ENCODE measurements at regions not wholly inside any gene's neighbourhood (a gene's known extent, or its start where the extent isn't known, plus 50 kb on each side); places are given as distances from the start of the nearest gene placed in this dataset.
"Not testable (repeated sequence)": the region's sequence is repeated elsewhere in the genome, so short reads cannot be mapped to it uniquely, and the experiment has no call there.

GRCh38 chr5:107058803-107059202 is 611.9 kb downstream of the EFNA5 start:
- no peak for DNase-seq

- DNase-seq, result no peak
Observed at GRCh38 chr5:107058235-107058634, 612.5 kb downstream of the EFNA5 start.

- DNase-seq, result no peak
Observed at GRCh38 chr5:107056278-107056677, 614.5 kb downstream of the EFNA5 start.

- no peak for DNase-seq
Observed at GRCh38 chr5:107047048-107047447, 623.7 kb downstream of the EFNA5 start.

- no peak for DNase-seq
Observed at GRCh38 chr5:107043665-107044064, 627.1 kb downstream of the EFNA5 start.

GRCh38 chr5:107040907-107041306 is 629.8 kb downstream of the EFNA5 start:
- no peak for DNase-seq

GRCh38 chr5:107032629-107033028 is 638.1 kb downstream of the EFNA5 start:
- DNase-seq, result no peak

- DNase-seq, result no peak
Observed at GRCh38 chr5:107028938-107029337, 641.8 kb downstream of the EFNA5 start.

GRCh38 chr5:107025712-107026497 is 644.8 kb downstream of the EFNA5 start:
- no peak for DNase-seq

- DNase-seq, result no peak
Observed at GRCh38 chr5:107023732-107024131, 647.0 kb downstream of the EFNA5 start.

GRCh38 chr5:107021575-107021974 is 649.2 kb downstream of the EFNA5 start:
- no peak for DNase-seq

GRCh38 chr5:107020626-107021025 is 650.1 kb downstream of the EFNA5 start:
- no peak for DNase-seq

GRCh38 chr5:107017616-107018015 is 653.1 kb downstream of the EFNA5 start:
- DNase-seq, result no peak

- no peak for DNase-seq
Observed at GRCh38 chr5:107012371-107012770, 658.4 kb downstream of the EFNA5 start.

GRCh38 chr5:107011605-107012004 is 659.1 kb downstream of the EFNA5 start:
- DNase-seq, result no peak

GRCh38 chr5:107010060-107010459 is 660.7 kb downstream of the EFNA5 start:
- DNase-seq, result no peak

GRCh38 chr5:107005653-107006052 is 665.1 kb downstream of the EFNA5 start:
- no peak for DNase-seq

- no peak for DNase-seq
Observed at GRCh38 chr5:107005161-107005560, 665.6 kb downstream of the EFNA5 start.

- no peak for DNase-seq
Observed at GRCh38 chr5:107002115-107002514, 668.6 kb downstream of the EFNA5 start.

GRCh38 chr5:106999506-106999905 is 671.2 kb downstream of the EFNA5 start:
- not testable (repeated sequence) for DNase-seq

- DNase-seq, result no peak
Observed at GRCh38 chr5:106986006-106986405, 684.7 kb downstream of the EFNA5 start.

GRCh38 chr5:106985174-106985573 is 685.6 kb downstream of the EFNA5 start:
- no peak for DNase-seq

GRCh38 chr5:106979178-106979577 is 691.6 kb downstream of the EFNA5 start:
- not testable (repeated sequence) for DNase-seq

- DNase-seq, result not testable (repeated sequence)
Observed at GRCh38 chr5:106978582-106979165, 692.1 kb downstream of the EFNA5 start.

GRCh38 chr5:106976363-106976762 is 694.4 kb downstream of the EFNA5 start:
- DNase-seq, result no peak

All from hippocampal formation (tissue), 2 donors.